GM12874 (cell line): ENCODE measurements at regions not wholly inside any gene's neighbourhood (a gene's known extent, or its start where the extent isn't known, plus 50 kb on each side); places are given as distances from the start of the nearest gene placed in this dataset.

Source experiments
- TF ChIP-seq, protein P1 (sequence below): IDR thresholded peaks from 2 replicates; pipeline ENCODE4 v1.5.1; 2011; ENCODE audit warnings: low read depth, mild to moderate bottlenecking, control low read depth, low read length, moderate library complexity; ENCODE audit not compliant: insufficient read depth

DNA sequence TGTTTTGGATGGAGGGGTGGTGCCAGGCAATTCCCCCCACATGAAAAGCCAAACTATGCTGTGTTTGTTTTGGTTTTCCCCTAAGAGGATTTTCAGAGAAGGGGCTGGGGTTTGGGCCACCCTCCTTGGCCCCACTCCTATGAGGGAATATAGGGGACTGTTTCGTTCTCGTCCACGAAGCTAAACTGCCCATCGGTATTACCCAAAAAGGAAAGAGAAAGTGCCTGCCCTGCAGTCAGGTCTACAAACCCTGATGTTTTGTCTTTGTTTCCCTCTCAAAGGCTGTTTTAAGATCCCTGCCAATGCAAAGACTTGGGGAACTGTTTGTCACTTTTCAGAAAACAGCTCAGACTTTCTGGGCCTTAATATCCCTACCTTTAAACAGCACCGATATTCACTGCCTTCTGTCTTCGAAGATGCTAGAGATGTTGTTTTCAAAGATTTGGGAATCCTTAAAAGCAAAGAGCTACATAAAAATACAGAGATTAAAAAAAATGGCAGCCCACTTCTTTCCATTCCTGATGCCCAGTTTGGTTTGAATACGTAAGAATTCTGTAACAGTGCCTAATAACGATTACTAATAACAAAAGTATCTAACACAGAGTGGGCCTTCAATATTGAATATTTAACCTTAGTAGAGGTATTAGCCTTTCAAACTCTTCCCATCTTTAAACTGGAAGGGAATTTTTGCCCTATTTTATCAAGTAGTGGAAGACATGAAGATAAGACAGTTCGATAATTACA is 518.4 kb downstream of the MED13L start:
- TF ChIP-seq, protein P1, sequence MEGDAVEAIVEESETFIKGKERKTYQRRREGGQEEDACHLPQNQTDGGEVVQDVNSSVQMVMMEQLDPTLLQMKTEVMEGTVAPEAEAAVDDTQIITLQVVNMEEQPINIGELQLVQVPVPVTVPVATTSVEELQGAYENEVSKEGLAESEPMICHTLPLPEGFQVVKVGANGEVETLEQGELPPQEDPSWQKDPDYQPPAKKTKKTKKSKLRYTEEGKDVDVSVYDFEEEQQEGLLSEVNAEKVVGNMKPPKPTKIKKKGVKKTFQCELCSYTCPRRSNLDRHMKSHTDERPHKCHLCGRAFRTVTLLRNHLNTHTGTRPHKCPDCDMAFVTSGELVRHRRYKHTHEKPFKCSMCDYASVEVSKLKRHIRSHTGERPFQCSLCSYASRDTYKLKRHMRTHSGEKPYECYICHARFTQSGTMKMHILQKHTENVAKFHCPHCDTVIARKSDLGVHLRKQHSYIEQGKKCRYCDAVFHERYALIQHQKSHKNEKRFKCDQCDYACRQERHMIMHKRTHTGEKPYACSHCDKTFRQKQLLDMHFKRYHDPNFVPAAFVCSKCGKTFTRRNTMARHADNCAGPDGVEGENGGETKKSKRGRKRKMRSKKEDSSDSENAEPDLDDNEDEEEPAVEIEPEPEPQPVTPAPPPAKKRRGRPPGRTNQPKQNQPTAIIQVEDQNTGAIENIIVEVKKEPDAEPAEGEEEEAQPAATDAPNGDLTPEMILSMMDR, result no peak

DNA sequence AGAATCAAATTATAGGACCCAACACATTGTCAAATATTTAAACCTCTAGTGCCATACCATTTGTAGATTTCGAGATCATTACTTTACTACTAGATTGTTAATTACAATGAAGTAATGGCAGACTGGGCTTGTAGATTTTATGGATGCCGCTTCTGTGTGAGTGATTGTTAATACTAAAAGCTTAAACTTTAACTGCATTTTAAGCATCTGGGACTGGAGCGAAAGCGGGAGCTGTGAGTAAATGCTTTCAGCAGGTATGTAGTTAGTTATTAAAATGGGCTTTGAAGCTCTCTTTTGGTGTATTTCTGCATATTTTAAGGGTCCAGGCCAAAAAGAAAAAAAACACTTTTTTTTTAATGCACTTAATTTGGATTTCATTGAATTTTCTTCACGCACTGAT is 519.3 kb downstream of the MED13L start:
- TF ChIP-seq, protein P1, result no peak

DNA sequence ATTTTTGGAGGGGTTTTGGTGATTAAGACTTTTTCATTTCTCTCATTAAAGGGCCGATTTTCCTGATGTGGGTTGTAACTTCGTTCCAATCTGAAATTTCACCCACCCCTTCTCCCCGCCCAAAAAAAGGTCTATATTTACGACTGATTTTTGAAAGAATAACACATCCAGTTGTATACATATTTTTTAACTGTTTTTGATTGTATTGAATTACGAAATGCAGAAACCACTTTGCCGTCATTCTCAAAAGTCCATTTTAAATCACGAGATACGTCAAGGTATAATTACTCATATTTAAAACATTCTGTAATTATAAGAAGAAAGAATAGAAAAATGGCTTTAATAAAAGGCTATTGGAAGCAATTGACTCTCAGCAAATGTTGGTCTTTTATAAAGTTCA is 520.7 kb downstream of the MED13L start:
- TF ChIP-seq, protein P1, result no peak

DNA sequence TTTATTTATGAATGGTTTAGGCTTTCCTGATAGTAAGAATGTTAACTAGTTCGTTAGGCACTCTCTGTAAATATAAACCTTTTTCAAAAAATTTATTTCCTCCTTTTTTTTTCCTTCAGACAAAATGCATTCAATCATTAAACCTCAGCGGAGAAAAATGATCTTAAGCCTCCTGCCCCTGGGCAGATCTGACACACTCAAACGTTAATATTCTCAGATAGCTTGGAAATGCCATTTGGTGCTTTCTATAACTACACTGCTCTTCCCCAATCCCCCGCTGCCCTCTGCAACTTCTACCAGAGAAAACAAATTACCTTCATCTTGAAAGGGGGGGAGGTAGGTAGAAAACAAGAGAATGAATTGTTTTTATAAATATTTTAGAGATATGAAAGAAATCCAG is 521.2 kb downstream of the MED13L start:
- TF ChIP-seq, protein P1, result no peak

DNA sequence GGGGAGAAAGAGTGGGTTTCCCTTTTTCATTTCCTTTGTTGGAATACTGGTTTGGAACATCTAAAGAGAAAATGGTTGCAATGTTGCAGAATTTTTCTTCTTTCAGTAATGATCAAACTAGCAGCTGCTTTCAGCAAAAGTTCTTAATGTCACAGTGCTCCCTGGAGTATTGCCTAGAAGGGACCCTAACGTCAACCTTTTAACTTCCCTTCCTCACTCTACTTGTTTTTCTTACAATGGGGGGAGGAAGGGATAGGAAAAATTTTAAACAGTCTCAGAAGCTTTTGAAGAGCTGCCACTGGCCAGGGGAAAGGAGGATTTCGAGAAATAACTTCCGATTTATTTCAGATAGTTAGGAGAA is 521.8 kb downstream of the MED13L start:
- TF ChIP-seq, protein P1, result no peak

DNA sequence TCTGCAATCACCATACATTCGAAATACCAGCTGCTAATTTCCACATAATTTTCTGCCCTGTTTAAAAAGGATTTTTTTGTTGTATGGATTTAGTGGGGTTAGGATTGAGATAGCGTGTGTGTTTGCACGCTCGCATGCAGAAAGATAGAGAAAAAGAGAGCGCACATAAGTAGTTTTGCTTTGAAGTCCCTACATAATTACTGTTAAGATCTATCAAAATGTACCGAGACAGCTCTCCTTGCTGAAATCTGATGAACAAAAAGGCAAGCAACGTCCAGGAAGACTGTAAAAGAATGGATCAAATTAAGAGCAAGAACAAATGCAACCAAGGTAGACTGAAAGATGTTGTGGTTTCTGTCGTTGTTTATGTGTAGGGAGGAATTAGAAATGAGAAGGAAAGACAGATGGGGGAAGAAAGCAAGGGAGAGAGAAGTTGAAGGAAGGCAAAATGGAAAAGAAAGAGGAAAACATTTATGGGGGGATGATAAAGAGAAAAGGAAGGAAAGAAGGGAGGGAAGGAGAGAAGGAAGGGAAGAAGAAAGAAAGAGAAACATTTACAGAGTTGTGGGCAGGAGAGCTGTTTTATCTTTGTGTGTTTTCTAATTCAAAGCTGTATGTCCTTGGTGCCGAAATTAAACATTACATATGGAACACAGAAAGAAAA is 522.3 kb downstream of the MED13L start:
- TF ChIP-seq, protein P1, result no peak

DNA sequence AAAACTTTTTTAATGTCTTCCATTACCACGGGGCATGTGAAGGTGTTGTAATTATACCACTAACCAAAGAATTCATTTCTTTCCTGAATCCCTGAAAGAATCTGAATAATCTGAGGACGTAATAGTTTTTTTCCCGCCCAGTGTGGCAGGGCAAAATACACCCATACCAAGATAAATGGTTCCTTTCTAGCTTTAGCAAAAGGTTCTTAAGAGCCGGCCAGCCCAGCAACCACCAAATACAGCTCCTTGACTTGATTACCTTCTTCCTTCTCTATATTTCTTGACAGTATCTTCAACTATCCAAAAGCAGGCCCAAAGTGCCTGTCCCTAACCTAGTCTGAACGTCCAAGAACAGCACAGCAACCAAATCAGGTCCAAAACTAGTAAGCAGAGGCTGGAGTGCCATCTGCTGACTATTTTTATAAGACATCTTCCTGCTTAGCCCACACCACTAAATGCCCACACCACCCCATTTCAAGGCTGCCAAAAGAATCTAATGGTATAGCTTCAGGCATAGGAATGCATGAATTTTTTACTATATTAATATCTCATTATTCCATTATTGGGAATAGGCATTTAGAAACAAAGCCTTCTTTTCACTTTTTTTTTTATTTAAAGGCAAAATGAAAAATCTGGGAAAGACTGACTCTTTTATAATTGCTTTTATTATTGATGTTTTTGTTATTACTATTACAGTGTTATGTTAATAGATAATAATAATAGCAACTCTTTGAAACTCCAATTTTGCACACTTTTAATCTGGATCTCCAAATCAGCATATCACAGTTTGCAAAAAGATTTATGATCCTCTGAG is 524.4 kb downstream of the MED13L start:
- TF ChIP-seq, protein P1, result peak; percentile 29; the same call in 1 of the 2 replicates
